Left lung (tissue), 4 donors: ENCODE measurements at regions not wholly inside any gene's neighbourhood (a gene's known extent, or its start where the extent isn't known, plus 50 kb on each side); places are given as distances from the start of the nearest gene placed in this dataset.

Source experiments
- ATAC-seq: fragments of 200-7000 bp; cut with Tn5 transposase; one replicate; pipeline ENCODE4 v1.9.1; 2020; ENCODE audit warnings: moderate library complexity
- DNase-seq, 4 donors: peaks; one replicate each; pipeline ENCODE4 v3.0.0-alpha.2; 2013 to 2020
- H3K27ac ChIP-seq, 2 donors: fragments of 200-600 bp; sonication (generic) in 1 of 2; one replicate each; pipeline versions ENCODE4 v1.5.0 to v1.8.0; 2020 to 2021
- H3K27me3 ChIP-seq, 2 donors: fragments of 200-600 bp; sonication (generic) in 1 of 2; one replicate each; pipeline versions ENCODE4 v1.5.0 to v1.8.0; 2020 to 2021
- H3K36me3 ChIP-seq, 2 donors: fragments of 200-600 bp; sonication (generic) in 1 of 2; one replicate each; pipeline versions ENCODE4 v1.5.0 to v1.8.0; 2020 to 2021
- H3K4me1 ChIP-seq, 2 donors: fragments of 200-600 bp; one replicate each; pipeline ENCODE4 v1.8.0; 2021
- H3K4me3 ChIP-seq, 2 donors: fragments of 200-600 bp; sonication (generic) in 1 of 2; one replicate each; pipeline versions ENCODE4 v1.5.0 to v1.8.0; 2020 to 2021; ENCODE audit warnings: mild to moderate bottlenecking in 1 of 2
- H3K9me3 ChIP-seq, 2 donors: fragments of 200-600 bp; sonication (generic) in 1 of 2; one replicate each; pipeline versions ENCODE4 v1.5.0 to v1.8.0; 2020 to 2021
- CTCF ChIP-seq, 2 donors: fragments of 200-600 bp; sonication (generic) in 1 of 2; IDR thresholded peaks; one replicate each; pipeline versions ENCODE4 v1.5.0 to v1.8.0; 2021; ENCODE audit warnings: antibody characterized with exemption in 2 of 2
- intact Hi-C, 2 donors: fragments of 100-400 bp; cut with DNase I; formaldehyde crosslinking; loops; one replicate each; pipeline versions ENCODE4 v1.11.2 to v1.14.2; 2022
- donor health status: DM: no; HTN: yes; CAD: no.
- donor health status: DM: no; HTN: no; CAD: no.

- no peak overlapping the region for H3K27ac ChIP-seq
- H3K36me3 ChIP-seq, result no peaks in the 10 kb centered on the region
- no peaks in the 10 kb centered on the region for H3K4me1 ChIP-seq
- no peak overlapping the region for H3K4me3 ChIP-seq
- H3K9me3 ChIP-seq, result no peaks in the 10 kb centered on the region
- H3K27me3 ChIP-seq, result no peaks in the 10 kb centered on the region
- no peak for TF ChIP-seq CTCF (IDR thresholded peaks at IDR 0.05)
- ATAC-seq (no peak), DNase-seq (no peak)
- intact Hi-C loops, result no loop called here
Measured at GRCh38 chr18:44396550-44396949, 284.1 kb upstream of the SETBP1 start.

- intact Hi-C loops, result no loop called here
- no peaks in the 10 kb centered on the region for H3K36me3 ChIP-seq
- ATAC-seq, result no peak
- no peak overlapping the region for H3K27ac ChIP-seq
- H3K9me3 ChIP-seq, result peaks cover 0 to 2% of the 10 kb centered on the region in 2 donors
- no peak overlapping the region for H3K4me3 ChIP-seq
- no peaks in the 10 kb centered on the region for H3K4me1 ChIP-seq
- no peak for DNase-seq
- H3K27me3 ChIP-seq, result no peaks in the 10 kb centered on the region
- no peak for TF ChIP-seq CTCF (IDR thresholded peaks at IDR 0.05)
Measured at GRCh38 chr18:44409071-44409470, 271.6 kb upstream of the SETBP1 start.

GRCh38 chr18:44409515-44409914, 271.2 kb upstream of the SETBP1 start:
- H3K4me3 ChIP-seq, result no peak overlapping the region
- intact Hi-C loops, result no loop called here
- TF ChIP-seq CTCF (IDR thresholded peaks at IDR 0.05), result no peak

GRCh38 chr18:44410740-44411139, 269.9 kb upstream of the SETBP1 start:
- DNase-seq (no peak), ATAC-seq (no peak)
- H3K4me1 ChIP-seq, result no peaks in the 10 kb centered on the region
- TF ChIP-seq CTCF (IDR thresholded peaks at IDR 0.05), result no peak
- intact Hi-C loops, result no loop called here
- peaks cover 0 to 5% of the 10 kb centered on the region in 2 donors for H3K9me3 ChIP-seq
- H3K27me3 ChIP-seq, result no peaks in the 10 kb centered on the region
- H3K36me3 ChIP-seq, result no peaks in the 10 kb centered on the region
- no peak overlapping the region for H3K4me3 ChIP-seq
- no peak overlapping the region for H3K27ac ChIP-seq

More at GRCh38 chr18:44409515-44409914, 271.2 kb upstream of the SETBP1 start:
- H3K4me1 ChIP-seq, result no peaks in the 10 kb centered on the region
- H3K36me3 ChIP-seq, result no peaks in the 10 kb centered on the region
- ATAC-seq (no peak), DNase-seq (no peak)
- H3K27me3 ChIP-seq, result no peaks in the 10 kb centered on the region
- H3K27ac ChIP-seq, result no peak overlapping the region
- peaks cover 0 to 5% of the 10 kb centered on the region in 2 donors for H3K9me3 ChIP-seq

GRCh38 chr18:44411262-44411905, 269.3 kb upstream of the SETBP1 start:
- no peak for ATAC-seq
- Histone ChIP-seq H3K4me1 (no peaks in the 10 kb centered on the region), H3K27ac (no peak overlapping the region), H3K4me3 (no peak overlapping the region), H3K9me3 (peaks cover 0 to 4% of the 10 kb centered on the region in 2 donors), H3K27me3 (no peaks in the 10 kb centered on the region), H3K36me3 (no peaks in the 10 kb centered on the region)
- intact Hi-C loops, result no loop called here
- peak in 2 of 4 donors; percentile 23 to 45 for DNase-seq
- TF ChIP-seq CTCF (IDR thresholded peaks at IDR 0.05), result no peak
